ENCODE measurements at regions not wholly inside any gene's neighbourhood (a gene's known extent, or its start where the extent isn't known, plus 50 kb on each side); places are given as distances from the start of the nearest gene placed in this dataset.

- no peak overlapping the region for H3K18ac ChIP-seq (ENCODE audit: low read depth in 1 of 2, low read length in 2 of 2)
- H2BK15ac ChIP-seq (ENCODE audit: low read depth, poor library complexity, severe bottlenecking): no peak overlapping the region
- no peak overlapping the region for H2AK5ac ChIP-seq (ENCODE audit: low read length, severe bottlenecking)
- H3K23ac ChIP-seq (ENCODE audit: low read length in 2 of 2): no peak overlapping the region
- no peak overlapping the region for H3K14ac ChIP-seq (ENCODE audit: low read length in 2 of 2)
- no peak overlapping the region for H3K27ac ChIP-seq (ENCODE audit: low read length, poor library complexity, severe bottlenecking)
- DNase-seq: no peak
- no peaks in the 10 kb centered on the region for H3K36me3 ChIP-seq (ENCODE audit: control insufficient read depth in 1 of 2, insufficient read depth in 2 of 2, low read depth in 1 of 2, low read length in 2 of 2)
- H3K4ac ChIP-seq (ENCODE audit: low read depth in 1 of 2, low read length in 2 of 2): no peak overlapping the region
- no peak overlapping the region for H4K91ac ChIP-seq (ENCODE audit: low read length)
- H3K27me3 ChIP-seq (ENCODE audit: control insufficient read depth in 1 of 2, insufficient read depth in 1 of 2, low read length in 2 of 2): no peaks in the 10 kb centered on the region
- no peaks in the 10 kb centered on the region for H3K79me1 ChIP-seq (replicated peaks; ENCODE audit: low read length, poor library complexity, severe bottlenecking)
- H3K9ac ChIP-seq (ENCODE audit: low read length): no peak overlapping the region
- H2BK120ac ChIP-seq (ENCODE audit: low read depth, low read length): no peak overlapping the region
- WGBS: 74% methylated on average over 5 of the region's 5 CpGs
- no peaks in the 10 kb centered on the region for H3K9me3 ChIP-seq (ENCODE audit: control insufficient read depth, low read length)
- no peaks in the 10 kb centered on the region for H3K4me1 ChIP-seq (ENCODE audit: control insufficient read depth, insufficient read depth, low read depth, low read length)
- H2AFZ ChIP-seq (ENCODE audit: low read depth, low read length): no peak overlapping the region
- no peak overlapping the region for H3K4me3 ChIP-seq (ENCODE audit: insufficient read depth in 1 of 2, low read depth in 1 of 2, low read length in 2 of 2)
- H3K4me2 ChIP-seq (ENCODE audit: low read length, poor library complexity, severe bottlenecking): no peak overlapping the region
- no peak overlapping the region for H2BK12ac ChIP-seq (ENCODE audit: low read length in 2 of 2)
- H2BK5ac ChIP-seq (ENCODE audit: low read depth, low read length, poor library complexity, severe bottlenecking): no peak overlapping the region
- H4K8ac ChIP-seq (ENCODE audit: low read length): no peak overlapping the region
Measured at GRCh38 chr15:85988741-85989140, 90.9 kb upstream of the AGBL1 start.

DNA sequence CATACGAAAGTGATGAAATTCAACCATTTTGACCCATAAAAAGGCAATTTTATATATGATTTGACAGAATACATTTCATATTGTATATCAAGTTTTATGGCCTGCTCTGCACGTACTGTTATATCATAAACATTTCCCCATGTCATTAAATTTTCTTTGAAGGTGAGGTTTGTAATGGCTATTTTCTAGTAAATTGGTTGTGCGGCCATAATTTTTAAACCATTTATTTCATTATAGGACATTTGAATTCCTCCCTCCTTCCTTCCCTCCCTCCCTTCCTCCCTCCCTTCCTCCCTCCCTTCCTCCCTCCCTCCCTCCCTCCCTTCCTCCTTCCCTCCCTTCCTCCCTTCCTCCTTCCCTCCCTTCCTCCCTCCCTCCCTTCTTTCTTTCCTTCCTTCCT, 87.4 kb upstream of the AGBL1 start:
- H3K36me3 ChIP-seq (ENCODE audit: control insufficient read depth in 1 of 2, insufficient read depth in 2 of 2, low read depth in 1 of 2, low read length in 2 of 2): no peaks in the 10 kb centered on the region
- no peaks in the 10 kb centered on the region for H3K9me3 ChIP-seq (ENCODE audit: control insufficient read depth, low read length)
- no peak overlapping the region for H2AFZ ChIP-seq (ENCODE audit: low read depth, low read length)
- no CpG with 5 or more reads among the region's 3 CpGs for WGBS
- no peaks in the 10 kb centered on the region for H3K27me3 ChIP-seq (ENCODE audit: control insufficient read depth in 1 of 2, insufficient read depth in 1 of 2, low read length in 2 of 2)
- H3K4me1 ChIP-seq (ENCODE audit: control insufficient read depth, insufficient read depth, low read depth, low read length): no peaks in the 10 kb centered on the region
- H3K79me1 ChIP-seq (replicated peaks; ENCODE audit: low read length, poor library complexity, severe bottlenecking): no peaks in the 10 kb centered on the region
- no peak overlapping the region for H3K4me3 ChIP-seq (ENCODE audit: insufficient read depth in 1 of 2, low read depth in 1 of 2, low read length in 2 of 2)
- H3K9ac ChIP-seq (ENCODE audit: low read length): no peak overlapping the region
- no peak overlapping the region for H2BK15ac ChIP-seq (ENCODE audit: low read depth, poor library complexity, severe bottlenecking)
- no peak overlapping the region for H3K4ac ChIP-seq (ENCODE audit: low read depth in 1 of 2, low read length in 2 of 2)
- no peak overlapping the region for H4K91ac ChIP-seq (ENCODE audit: low read length)
- no peak overlapping the region for H2BK120ac ChIP-seq (ENCODE audit: low read depth, low read length)
- H3K23ac ChIP-seq (ENCODE audit: low read length in 2 of 2): no peak overlapping the region
- no peak overlapping the region for H3K27ac ChIP-seq (ENCODE audit: low read length, poor library complexity, severe bottlenecking)
- H3K14ac ChIP-seq (ENCODE audit: low read length in 2 of 2): no peak overlapping the region
- no peak overlapping the region for H4K8ac ChIP-seq (ENCODE audit: low read length)
- DNase-seq: no peak
- H3K18ac ChIP-seq (ENCODE audit: low read depth in 1 of 2, low read length in 2 of 2): no peak overlapping the region
- no peak overlapping the region for H3K4me2 ChIP-seq (ENCODE audit: low read length, poor library complexity, severe bottlenecking)
- H2BK5ac ChIP-seq (ENCODE audit: low read depth, low read length, poor library complexity, severe bottlenecking): no peak overlapping the region
- H2AK5ac ChIP-seq (ENCODE audit: low read length, severe bottlenecking): no peak overlapping the region
- no peak overlapping the region for H2BK12ac ChIP-seq (ENCODE audit: low read length in 2 of 2)

GRCh38 chr15:85993116-85993515, 86.6 kb upstream of the AGBL1 start:
- H3K27me3 ChIP-seq (ENCODE audit: control insufficient read depth in 1 of 2, insufficient read depth in 1 of 2, low read length in 2 of 2): no peaks in the 10 kb centered on the region
- 100% methylated on average over 2 of the region's 2 CpGs for WGBS
- H2AK5ac ChIP-seq (ENCODE audit: low read length, severe bottlenecking): no peak overlapping the region
- H3K4me1 ChIP-seq (ENCODE audit: control insufficient read depth, insufficient read depth, low read depth, low read length): no peaks in the 10 kb centered on the region
- no peak overlapping the region for H3K18ac ChIP-seq (ENCODE audit: low read depth in 1 of 2, low read length in 2 of 2)
- H2BK120ac ChIP-seq (ENCODE audit: low read depth, low read length): no peak overlapping the region
- no peak overlapping the region for H3K4me2 ChIP-seq (ENCODE audit: low read length, poor library complexity, severe bottlenecking)
- H3K9ac ChIP-seq (ENCODE audit: low read length): no peak overlapping the region
- no peaks in the 10 kb centered on the region for H3K36me3 ChIP-seq (ENCODE audit: control insufficient read depth in 1 of 2, insufficient read depth in 2 of 2, low read depth in 1 of 2, low read length in 2 of 2)
- no peak overlapping the region for H2BK15ac ChIP-seq (ENCODE audit: low read depth, poor library complexity, severe bottlenecking)
- H3K14ac ChIP-seq (ENCODE audit: low read length in 2 of 2): no peak overlapping the region
- H2AFZ ChIP-seq (ENCODE audit: low read depth, low read length): no peak overlapping the region
- no peaks in the 10 kb centered on the region for H3K9me3 ChIP-seq (ENCODE audit: control insufficient read depth, low read length)
- no peak overlapping the region for H4K91ac ChIP-seq (ENCODE audit: low read length)
- H3K4me3 ChIP-seq (ENCODE audit: insufficient read depth in 1 of 2, low read depth in 1 of 2, low read length in 2 of 2): no peak overlapping the region
- no peak overlapping the region for H3K23ac ChIP-seq (ENCODE audit: low read length in 2 of 2)
- H3K4ac ChIP-seq (ENCODE audit: low read depth in 1 of 2, low read length in 2 of 2): no peak overlapping the region
- DNase-seq: no peak
- H2BK5ac ChIP-seq (ENCODE audit: low read depth, low read length, poor library complexity, severe bottlenecking): no peak overlapping the region
- no peak overlapping the region for H3K27ac ChIP-seq (ENCODE audit: low read length, poor library complexity, severe bottlenecking)
- H4K8ac ChIP-seq (ENCODE audit: low read length): no peak overlapping the region
- no peak overlapping the region for H2BK12ac ChIP-seq (ENCODE audit: low read length in 2 of 2)
- H3K79me1 ChIP-seq (replicated peaks; ENCODE audit: low read length, poor library complexity, severe bottlenecking): no peaks in the 10 kb centered on the region

DNA sequence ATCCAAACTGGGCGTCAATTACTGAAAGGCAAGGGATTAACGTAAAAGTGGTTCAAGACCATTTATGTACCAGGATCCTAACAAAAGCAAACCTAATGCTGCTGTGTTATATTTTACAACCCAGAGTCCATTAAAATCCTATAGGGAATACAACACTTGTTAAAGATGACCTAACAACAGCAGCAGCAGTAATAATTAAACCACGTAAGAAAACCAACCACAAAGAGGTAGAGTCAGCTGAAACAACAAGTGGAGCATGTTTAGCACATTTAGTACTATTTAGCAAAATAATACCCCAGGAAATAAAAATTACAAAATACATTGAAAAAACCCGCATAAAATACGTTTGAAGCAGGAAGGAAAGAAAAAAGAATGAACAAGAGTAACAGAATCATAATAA, 82.1 kb upstream of the AGBL1 start:
- DNase-seq: no peak

More for the DNA sequence above, 82.1 kb upstream of the AGBL1 start:
- 60% methylated on average over 3 of the region's 5 CpGs for WGBS
- Histone ChIP-seq H3K23ac (ENCODE audit: low read length in 2 of 2) (no peak overlapping the region), H3K27ac (ENCODE audit: low read length, poor library complexity, severe bottlenecking) (no peak overlapping the region), H3K9me3 (ENCODE audit: control insufficient read depth, low read length) (no peaks in the 10 kb centered on the region), H3K9ac (ENCODE audit: low read length) (no peak overlapping the region), H3K79me1 (replicated peaks; ENCODE audit: low read length, poor library complexity, severe bottlenecking) (no peaks in the 10 kb centered on the region), H2AK5ac (ENCODE audit: low read length, severe bottlenecking) (no peak overlapping the region), H3K4me3 (ENCODE audit: insufficient read depth in 1 of 2, low read depth in 1 of 2, low read length in 2 of 2) (no peak overlapping the region), H3K14ac (ENCODE audit: low read length in 2 of 2) (no peak overlapping the region), H2AFZ (ENCODE audit: low read depth, low read length) (no peak overlapping the region), H3K36me3 (ENCODE audit: control insufficient read depth in 1 of 2, insufficient read depth in 2 of 2, low read depth in 1 of 2, low read length in 2 of 2) (no peaks in the 10 kb centered on the region), H3K27me3 (ENCODE audit: control insufficient read depth in 1 of 2, insufficient read depth in 1 of 2, low read length in 2 of 2) (no peaks in the 10 kb centered on the region), H2BK5ac (ENCODE audit: low read depth, low read length, poor library complexity, severe bottlenecking) (no peak overlapping the region), H3K4ac (ENCODE audit: low read depth in 1 of 2, low read length in 2 of 2) (no peak overlapping the region), H3K4me2 (ENCODE audit: low read length, poor library complexity, severe bottlenecking) (no peak overlapping the region), H2BK12ac (ENCODE audit: low read length in 2 of 2) (no peak overlapping the region), H3K18ac (ENCODE audit: low read depth in 1 of 2, low read length in 2 of 2) (no peak overlapping the region), H4K8ac (ENCODE audit: low read length) (no peak overlapping the region), H4K91ac (ENCODE audit: low read length) (no peak overlapping the region), H3K4me1 (ENCODE audit: control insufficient read depth, insufficient read depth, low read depth, low read length) (no peaks in the 10 kb centered on the region), H2BK120ac (ENCODE audit: low read depth, low read length) (no peak overlapping the region), H2BK15ac (ENCODE audit: low read depth, poor library complexity, severe bottlenecking) (no peak overlapping the region)
